ENCODE measurements at regions not wholly inside any gene's neighbourhood (a gene's known extent, or its start where the extent isn't known, plus 50 kb on each side); places are given as distances from the start of the nearest gene placed in this dataset.

DNA sequence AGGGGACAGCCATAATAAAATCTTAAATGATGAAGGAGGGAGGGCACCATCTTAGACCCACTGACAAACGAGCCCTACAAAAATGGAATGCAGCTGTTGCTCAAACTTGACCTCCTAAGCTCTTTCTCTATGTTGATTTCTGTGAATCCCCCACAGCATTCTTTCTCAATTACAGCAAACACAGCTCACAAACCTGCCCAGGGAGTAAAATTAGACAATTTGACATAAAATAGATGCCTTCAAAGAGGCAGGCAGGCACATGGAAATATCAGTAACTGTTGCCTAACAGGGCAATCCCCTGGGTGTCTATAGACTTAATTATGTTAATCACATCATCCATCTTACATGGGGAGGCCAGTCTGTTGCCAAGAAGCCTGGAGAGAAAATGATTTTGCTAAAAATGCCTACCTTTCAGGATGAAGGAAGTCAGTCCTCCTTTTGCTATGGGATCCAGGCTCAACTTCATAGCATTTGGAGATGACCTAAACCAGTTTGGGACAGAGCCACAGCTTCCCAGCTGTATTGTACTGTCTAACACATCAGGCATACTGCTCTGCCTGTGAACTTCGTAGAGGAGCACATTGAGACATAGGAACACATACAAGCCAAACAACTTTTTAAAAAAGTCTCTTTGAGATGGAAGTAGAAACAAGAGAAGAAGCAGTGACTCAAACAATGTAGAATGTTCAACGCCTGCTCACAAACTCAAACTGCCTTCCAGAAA is 1177.4 kb downstream of the SORCS1 start:
- Histone ChIP-seq H3K4me1 (ENCODE audit: insufficient read depth) (peaks cover 5% of the 10 kb centered on the region), H3K4me2 (no peak overlapping the region), H3K36me3 (replicated peaks; ENCODE audit: insufficient read depth, low read depth) (no peaks in the 10 kb centered on the region), H3K9me3 (ENCODE audit: low read depth) (no peaks in the 10 kb centered on the region), H3K27ac (no peak overlapping the region), H2AFZ (no peak overlapping the region), H3K9me2 (replicated peaks; ENCODE audit: insufficient read depth) (no peaks in the 10 kb centered on the region), H4K20me1 (ENCODE audit: insufficient read depth, poor library complexity, severe bottlenecking) (no peaks in the 10 kb centered on the region), H3K27me3 (no peaks in the 10 kb centered on the region), H3K4me3 (no peak overlapping the region), H3K79me2 (no peaks in the 10 kb centered on the region)
- 62% methylated on average over 3 of the region's 3 CpGs for WGBS (ENCODE audit: low lambda C conversion rate, missing lambda C conversion rate)
- no peak for DNase-seq (ENCODE audit: low spot score)
- TF ChIP-seq, protein P1, sequence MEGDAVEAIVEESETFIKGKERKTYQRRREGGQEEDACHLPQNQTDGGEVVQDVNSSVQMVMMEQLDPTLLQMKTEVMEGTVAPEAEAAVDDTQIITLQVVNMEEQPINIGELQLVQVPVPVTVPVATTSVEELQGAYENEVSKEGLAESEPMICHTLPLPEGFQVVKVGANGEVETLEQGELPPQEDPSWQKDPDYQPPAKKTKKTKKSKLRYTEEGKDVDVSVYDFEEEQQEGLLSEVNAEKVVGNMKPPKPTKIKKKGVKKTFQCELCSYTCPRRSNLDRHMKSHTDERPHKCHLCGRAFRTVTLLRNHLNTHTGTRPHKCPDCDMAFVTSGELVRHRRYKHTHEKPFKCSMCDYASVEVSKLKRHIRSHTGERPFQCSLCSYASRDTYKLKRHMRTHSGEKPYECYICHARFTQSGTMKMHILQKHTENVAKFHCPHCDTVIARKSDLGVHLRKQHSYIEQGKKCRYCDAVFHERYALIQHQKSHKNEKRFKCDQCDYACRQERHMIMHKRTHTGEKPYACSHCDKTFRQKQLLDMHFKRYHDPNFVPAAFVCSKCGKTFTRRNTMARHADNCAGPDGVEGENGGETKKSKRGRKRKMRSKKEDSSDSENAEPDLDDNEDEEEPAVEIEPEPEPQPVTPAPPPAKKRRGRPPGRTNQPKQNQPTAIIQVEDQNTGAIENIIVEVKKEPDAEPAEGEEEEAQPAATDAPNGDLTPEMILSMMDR (IDR thresholded peaks at IDR 0.05; ENCODE audit: poor library complexity): no peak
- no peak for TF ChIP-seq EZH2 (IDR thresholded peaks at IDR 0.05; ENCODE audit: borderline replicate concordance)
- no peak for TF ChIP-seq EZH2phosphoT487 (IDR thresholded peaks at IDR 0.05; ENCODE audit: low read depth, severe bottlenecking, unreplicated experiment)

DNA sequence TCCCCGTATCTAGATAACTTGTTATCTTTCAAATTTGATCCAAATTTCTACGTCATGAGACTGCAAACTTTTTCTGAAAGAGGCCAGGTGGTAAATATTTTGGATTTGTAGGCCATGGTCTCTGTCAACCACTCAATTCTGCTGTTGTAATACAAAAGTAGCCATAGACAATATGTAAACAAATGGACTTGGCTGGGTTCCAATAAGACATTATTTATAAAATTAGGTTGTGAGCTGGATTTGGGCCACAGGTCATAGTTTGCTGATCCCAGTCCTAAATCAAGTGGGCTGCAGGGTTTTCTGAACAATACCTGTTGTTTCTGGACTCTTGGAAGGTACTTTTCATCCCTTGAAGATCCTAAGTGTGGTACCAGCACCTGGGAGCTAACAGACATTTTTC is 1178.0 kb downstream of the SORCS1 start:
- no peak for DNase-seq (ENCODE audit: low spot score)
- TF ChIP-seq EZH2 (IDR thresholded peaks at IDR 0.05; ENCODE audit: borderline replicate concordance) (no peak), EZH2phosphoT487 (IDR thresholded peaks at IDR 0.05; ENCODE audit: low read depth, severe bottlenecking, unreplicated experiment) (no peak)
- TF ChIP-seq, protein P1 (IDR thresholded peaks at IDR 0.05; ENCODE audit: poor library complexity): no peak
- no peak overlapping the region for H2AFZ ChIP-seq
- no peak overlapping the region for H3K4me3 ChIP-seq
- 85% methylated on average over 2 of the region's 2 CpGs for WGBS (ENCODE audit: low lambda C conversion rate, missing lambda C conversion rate)
- H3K4me2 ChIP-seq: no peak overlapping the region
- no peaks in the 10 kb centered on the region for H3K36me3 ChIP-seq (replicated peaks; ENCODE audit: insufficient read depth, low read depth)
- no peak overlapping the region for H3K27ac ChIP-seq
- no peaks in the 10 kb centered on the region for H3K9me2 ChIP-seq (replicated peaks; ENCODE audit: insufficient read depth)
- no peaks in the 10 kb centered on the region for H4K20me1 ChIP-seq (ENCODE audit: insufficient read depth, poor library complexity, severe bottlenecking)
- H3K4me1 ChIP-seq (ENCODE audit: insufficient read depth): peaks cover 5% of the 10 kb centered on the region
- no peaks in the 10 kb centered on the region for H3K9me3 ChIP-seq (ENCODE audit: low read depth)
- no peaks in the 10 kb centered on the region for H3K27me3 ChIP-seq
- H3K79me2 ChIP-seq: no peaks in the 10 kb centered on the region

DNA sequence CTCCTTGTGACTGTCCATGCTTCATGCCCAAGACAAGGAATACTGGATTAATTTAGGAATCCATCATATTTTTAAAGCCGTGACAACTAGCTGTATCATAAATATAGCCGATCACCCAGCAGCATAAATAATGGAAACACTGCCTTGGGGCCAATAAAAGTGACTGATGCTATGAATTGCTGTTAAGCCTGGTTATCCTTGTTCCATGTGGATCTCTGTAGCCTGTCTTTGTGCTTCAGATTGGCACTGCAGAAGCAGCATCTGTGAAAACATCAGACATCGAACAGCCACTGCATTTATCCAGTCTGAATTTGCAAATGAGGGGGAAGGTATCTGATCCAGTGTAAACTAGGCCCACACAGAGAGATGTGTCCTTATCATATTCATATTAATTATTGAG is 1181.8 kb downstream of the SORCS1 start:
- no peak overlapping the region for H3K27ac ChIP-seq
- TF ChIP-seq EZH2 (IDR thresholded peaks at IDR 0.05; ENCODE audit: borderline replicate concordance) (no peak), EZH2phosphoT487 (IDR thresholded peaks at IDR 0.05; ENCODE audit: low read depth, severe bottlenecking, unreplicated experiment) (no peak)
- TF ChIP-seq, protein P1 (IDR thresholded peaks at IDR 0.05; ENCODE audit: poor library complexity): no peak
- no peaks in the 10 kb centered on the region for H3K79me2 ChIP-seq
- H3K9me3 ChIP-seq (ENCODE audit: low read depth): no peaks in the 10 kb centered on the region
- H3K27me3 ChIP-seq: no peaks in the 10 kb centered on the region
- 86% methylated on average over 3 of the region's 3 CpGs for WGBS (ENCODE audit: low lambda C conversion rate, missing lambda C conversion rate)
- no peaks in the 10 kb centered on the region for H3K36me3 ChIP-seq (replicated peaks; ENCODE audit: insufficient read depth, low read depth)
- DNase-seq (ENCODE audit: low spot score): no peak
- no peaks in the 10 kb centered on the region for H3K9me2 ChIP-seq (replicated peaks; ENCODE audit: insufficient read depth)
- H3K4me2 ChIP-seq: no peak overlapping the region
- H3K4me3 ChIP-seq: no peak overlapping the region
- peaks cover 5% of the 10 kb centered on the region for H3K4me1 ChIP-seq (ENCODE audit: insufficient read depth)
- no peak overlapping the region for H2AFZ ChIP-seq
- no peaks in the 10 kb centered on the region for H4K20me1 ChIP-seq (ENCODE audit: insufficient read depth, poor library complexity, severe bottlenecking)
